GM12878 (cell line): ENCODE measurements at regions not wholly inside any gene's neighbourhood (a gene's known extent, or its start where the extent isn't known, plus 50 kb on each side); places are given as distances from the start of the nearest gene placed in this dataset.

ENCODE experiments used
- ATAC-seq: fragments of 200-7000 bp; cut with Tn5 transposase; 3 replicates; pipeline ENCODE4 v1.9.1; 2020; ENCODE audit warnings: mild to moderate bottlenecking, moderate library complexity
- BruUV-seq: library from RNA; stranded (reverse); fragments of 400-500 nt; replicated peaks from 2 replicates; lab custom pipeline; 2021; lab: Mats Ljungman, UMichigan
- CTCF ChIA-PET: fragments of 300-600 bp; sonication (Branson Sonifier 250); formaldehyde crosslinking; extraction: SDS; loops from one replicate; lab custom pipeline; 2021; ENCODE audit warnings: inconsistent platforms; lab: Yijun Ruan, JAX
- POLR2A ChIA-PET: fragments of 350-600 bp; formaldehyde crosslinking; extraction: SDS; loops from one replicate; lab custom pipeline; 2021; ENCODE audit warnings: inconsistent platforms; lab: Charles Lee
- RAD21 ChIA-PET: fragments of 300-600 bp; sonication (Branson Sonifier 250); formaldehyde crosslinking; loops from one replicate; lab custom pipeline; 2023; ENCODE audit warnings: antibody characterized with exemption; ENCODE audit not compliant: unreplicated experiment; lab: Charles Lee
- SMC1A ChIA-PET: fragments of 300-600 bp; sonication (Branson Sonifier 250); formaldehyde crosslinking; loops from one replicate; lab custom pipeline; 2023; ENCODE audit not compliant: unreplicated experiment, uncharacterized antibody; lab: Charles Lee
- DNase-seq: peaks from one replicate; pipeline ENCODE4 v3.0.0-alpha.2; 2011; ENCODE audit warnings: low read depth, low spot score
- FAIRE-seq: peaks from 3 replicates; lab custom pipeline; 2011; peaks lifted over from hg19 to GRCh38; lab: Jason Lieb, UNC
- H2AFZ ChIP-seq: 2 replicates; pipeline ENCODE4 v1.6.0; 2011; ENCODE audit warnings: low read depth, low read length, control low read depth; ENCODE audit not compliant: control insufficient read depth
- H3K27ac ChIP-seq: 2 replicates; pipeline ENCODE4 v1.5.1; 2011; ENCODE audit warnings: control low read depth; ENCODE audit not compliant: control insufficient read depth, insufficient read depth
- H3K27me3 ChIP-seq, 2 experiments: replicated peaks in 1 of 2; 2 replicates each; pipeline versions ENCODE4 v1.6.0 to v1.6.1; 2011; ENCODE audit warnings: low read length in 1 of 2; ENCODE audit not compliant: control insufficient read depth in 2 of 2, insufficient read depth in 2 of 2
- H3K36me3 ChIP-seq, 2 experiments: 2 replicates each; pipeline ENCODE4 v1.5.1; 2011; ENCODE audit warnings: low read length in 1 of 2; ENCODE audit not compliant: control insufficient read depth in 2 of 2, insufficient read depth in 2 of 2
- H3K4me1 ChIP-seq: 2 replicates; pipeline ENCODE4 v1.6.1; 2011; ENCODE audit warnings: mild to moderate bottlenecking, low read length, moderate library complexity, mixed read lengths; ENCODE audit not compliant: control insufficient read depth, insufficient read depth
- H3K4me2 ChIP-seq: 2 replicates; pipeline ENCODE4 v1.6.0; 2011; ENCODE audit warnings: control low read depth; ENCODE audit not compliant: control insufficient read depth, insufficient read depth
- H3K4me3 ChIP-seq: fragments of 200-600 bp; sonication (generic); 2 replicates; pipeline ENCODE4 v1.5.1; 2016
- H3K79me2 ChIP-seq: 2 replicates; pipeline ENCODE4 v1.6.0; 2011; ENCODE audit warnings: low read length; ENCODE audit not compliant: control insufficient read depth, insufficient read depth
- H3K9ac ChIP-seq: 2 replicates; pipeline ENCODE4 v1.8.0; 2011; ENCODE audit warnings: low read length, control low read depth, mixed read lengths; ENCODE audit not compliant: control insufficient read depth, insufficient read depth
- H3K9me3 ChIP-seq: replicated peaks from 3 replicates; pipeline ENCODE4 v1.5.1; 2011; ENCODE audit warnings: mild to moderate bottlenecking, low read length; ENCODE audit not compliant: control insufficient read depth, insufficient read depth
- H4K20me1 ChIP-seq: 2 replicates; pipeline ENCODE4 v1.6.0; 2011; ENCODE audit not compliant: control insufficient read depth, insufficient read depth
- CREB1 ChIP-seq: IDR thresholded peaks from 2 replicates; pipeline ENCODE4 v1.6.1; 2012; ENCODE audit warnings: low read depth, mild to moderate bottlenecking, inconsistent platforms
- E2F4 ChIP-seq: IDR thresholded peaks from 2 replicates; pipeline ENCODE4 v1.6.1; 2012; ENCODE audit warnings: low read depth, low read length, improper control_type of control experiment
- HCFC1 ChIP-seq: fragments of 150-350 bp; IDR thresholded peaks from 2 replicates; pipeline ENCODE4 v1.6.1; 2014; ENCODE audit warnings: low read length
- IRF5 ChIP-seq: fragments of 450-650 bp; IDR thresholded peaks from 2 replicates; pipeline ENCODE4 v1.6.1; 2017; ENCODE audit warnings: borderline replicate concordance
- KDM1A ChIP-seq: fragments of 200-600 bp; sonication (generic); IDR thresholded peaks from 2 replicates; pipeline ENCODE4 v1.6.1; 2016; ENCODE audit warnings: borderline replicate concordance
- MEF2A ChIP-seq: IDR thresholded peaks from 2 replicates; pipeline ENCODE4 v1.6.1; 2011; ENCODE audit warnings: low read depth, mild to moderate bottlenecking, low read length, moderate library complexity; ENCODE audit not compliant: insufficient read depth
- MYC ChIP-seq: IDR thresholded peaks from 2 replicates; pipeline ENCODE4 v1.6.1; 2011; ENCODE audit warnings: mild to moderate bottlenecking, low read length, moderate library complexity, inconsistent platforms; ENCODE audit not compliant: insufficient read depth, insufficient replicate concordance, insufficient read length, severe bottlenecking
- POLR2AphosphoS2 ChIP-seq: IDR thresholded peaks from 2 replicates; pipeline ENCODE4 v1.6.1; 2011; ENCODE audit warnings: low read depth, mild to moderate bottlenecking, low read length, improper control_type of control experiment, moderate library complexity
- PRDM15 ChIP-seq: fragments of 450-650 bp; formaldehyde crosslinking; IDR thresholded peaks from 2 replicates; pipeline ENCODE4 v1.4.0; 2020; ENCODE audit warnings: mild to moderate bottlenecking, moderate library complexity
- SMARCA5 ChIP-seq: fragments of 450-650 bp; IDR thresholded peaks from 2 replicates; pipeline ENCODE4 v1.6.1; 2017; ENCODE audit warnings: mild to moderate bottlenecking
- SUZ12 ChIP-seq: fragments of 200-600 bp; sonication (generic); IDR thresholded peaks from one replicate; pipeline ENCODE4 v1.6.1; 2018; ENCODE audit warnings: antibody characterized with exemption, mild to moderate bottlenecking; ENCODE audit not compliant: unreplicated experiment
- TBL1XR1 ChIP-seq: IDR thresholded peaks from 2 replicates; pipeline ENCODE4 v1.6.1; 2012; ENCODE audit warnings: low read depth, low read length, improper control_type of control experiment
- ZNF384 ChIP-seq: IDR thresholded peaks from 2 replicates; pipeline ENCODE4 v1.6.1; 2012; ENCODE audit warnings: low read depth, mild to moderate bottlenecking, low read length, improper control_type of control experiment, borderline replicate concordance
- WGBS: methylation state at CpG from one replicate; pipeline ENCODE4 v1.1.6; 2016; ENCODE audit warnings: low lambda C conversion rate; ENCODE audit not compliant: insufficient replicate concordance, insufficient coverage; ENCODE audit errors: missing lambda C conversion rate; 5-methylcytosine and 5-hydroxymethylcytosine counted together
- in situ Hi-C: fragments of 300-500 bp; cut with MboI; formaldehyde crosslinking; loops from 9 replicates; pipeline ENCODE4 v1.14.3; 2018; ENCODE audit warnings: mixed read lengths
- intact Hi-C: fragments of 100-400 bp; cut with micrococcal nuclease; formaldehyde crosslinking; loops from one replicate; pipeline ENCODE4 v1.14.2; 2022; ENCODE audit not compliant: unreplicated experiment

- TF ChIP-seq PRDM15 (CRISPR knock-in tag) = no peak
Observed at GRCh38 chr15:98123297-98123696, 162.8 kb downstream of the ARRDC4 start (continued).

GRCh38 chr15:98123834-98124233 lies 163.3 kb downstream of the ARRDC4 start:
- DNase-seq = no peak
- Histone ChIP-seq H4K20me1 (no peaks in the 10 kb centered on the region), H3K4me1 (no peaks in the 10 kb centered on the region), H3K4me2 (no peak overlapping the region), H3K9me3 (no peaks in the 10 kb centered on the region), H2AFZ (no peak overlapping the region), H3K9ac (no peak overlapping the region), H3K4me3 (no peak overlapping the region), H3K36me3 (no peaks in the 10 kb centered on the region), H3K79me2 (no peaks in the 10 kb centered on the region), H3K27me3 (no peaks in the 10 kb centered on the region), H3K27ac (no peak overlapping the region)
- intact Hi-C loops (no loop called here), in situ Hi-C loops (no loop called here)
- no peak for FAIRE-seq
- 27% methylated on average over 5 of the region's 6 CpGs for WGBS
- BruUV-seq = no TSS peak
- ChIA-PET RAD21 (no interaction called here), POLR2A (no interaction called here), SMC1A (no interaction called here), CTCF (no interaction called here)
- no peak for ATAC-seq
- TF ChIP-seq TBL1XR1 (no peak), MEF2A (no peak), KDM1A (no peak), E2F4 (no peak), IRF5 (no peak), POLR2AphosphoS2 (no peak), CREB1 (no peak), SMARCA5 (no peak), MYC (no peak), HCFC1 (no peak), SUZ12 (no peak), ZNF384 (no peak)
